Natural killer cell (primary cell): ENCODE measurements at regions not wholly inside any gene's neighbourhood (a gene's known extent, or its start where the extent isn't known, plus 50 kb on each side); places are given as distances from the start of the nearest gene placed in this dataset.

Source experiments
- ATAC-seq, 3 donors: fragments of 150-1000 bp in 2 of 3; fragments of 200-7000 bp in 1 of 3; cut with Tn5 transposase; 1 replicate in 1 of 3; 2 replicates in 2 of 3; pipeline ENCODE4 v1.10.0; 2021; ENCODE audit warnings: mild to moderate bottlenecking in 2 of 3, moderate library complexity in 2 of 3
- DNase-seq, 2 donors: peaks; one replicate each; pipeline versions ENCODE4 v3.0.0 to v3.0.0-alpha.2; 2013 to 2021; ENCODE audit warnings: mixed read lengths in 1 of 2
- H3K27ac ChIP-seq: one replicate; pipeline ENCODE4 v1.5.1; 2013; ENCODE audit warnings: mild to moderate bottlenecking, low read length
- H3K27me3 ChIP-seq: one replicate; pipeline ENCODE4 v1.6.1; 2013; ENCODE audit warnings: low read length; ENCODE audit not compliant: control insufficient read depth, insufficient read depth
- H3K36me3 ChIP-seq: one replicate; pipeline ENCODE4 v1.6.1; 2013; ENCODE audit warnings: low read length; ENCODE audit not compliant: control insufficient read depth, insufficient read depth
- H3K4me1 ChIP-seq: one replicate; pipeline ENCODE4 v1.6.1; 2013; ENCODE audit warnings: low read length; ENCODE audit not compliant: control insufficient read depth, insufficient read depth
- H3K4me3 ChIP-seq: one replicate; pipeline ENCODE4 v1.5.1; 2013; ENCODE audit warnings: low read length
- H3K9me3 ChIP-seq: one replicate; pipeline ENCODE4 v1.6.1; 2013; ENCODE audit warnings: low read length; ENCODE audit not compliant: control insufficient read depth, insufficient read depth
- H3K27ac Mint-ChIP-seq, 2 donors: one replicate each; pipeline ENCODE4 v1.8.0; 2022; ENCODE audit warnings: mild to moderate bottlenecking in 2 of 2, mixed read lengths in 2 of 2, moderate library complexity in 1 of 2
- H3K27me3 Mint-ChIP-seq, 2 donors: one replicate each; pipeline ENCODE4 v1.8.0; 2022; ENCODE audit warnings: low read depth in 2 of 2, mixed read lengths in 2 of 2
- H3K36me3 Mint-ChIP-seq: one replicate; pipeline ENCODE4 v1.8.0; 2022; ENCODE audit warnings: mixed read lengths
- H3K4me1 Mint-ChIP-seq, 2 donors: one replicate each; pipeline ENCODE4 v1.8.0; 2022; ENCODE audit warnings: mixed read lengths in 2 of 2
- H3K4me3 Mint-ChIP-seq: one replicate; pipeline ENCODE4 v1.8.0; 2022; ENCODE audit warnings: mild to moderate bottlenecking, moderate library complexity, mixed read lengths
- H3K9me3 Mint-ChIP-seq, 2 donors: one replicate each; pipeline ENCODE4 v1.8.0; 2022; ENCODE audit warnings: mixed read lengths in 2 of 2
- WGBS: methylation state at CpG from one replicate; pipeline ENCODE4 v1.1.7; 2013; ENCODE audit warnings: missing lambda C conversion rate; ENCODE audit not compliant: insufficient coverage; 5-methylcytosine and 5-hydroxymethylcytosine counted together
- intact Hi-C: fragments of 100-400 bp; cut with micrococcal nuclease; formaldehyde crosslinking; loops from one replicate; pipeline ENCODE4 v1.14.2; 2022
- TF ChIP-seq, protein P1 (sequence below): fragments of 200-600 bp; IDR thresholded peaks from one replicate; pipeline ENCODE4 v1.8.0; 2022; ENCODE audit warnings: antibody characterized with exemption

DNA sequence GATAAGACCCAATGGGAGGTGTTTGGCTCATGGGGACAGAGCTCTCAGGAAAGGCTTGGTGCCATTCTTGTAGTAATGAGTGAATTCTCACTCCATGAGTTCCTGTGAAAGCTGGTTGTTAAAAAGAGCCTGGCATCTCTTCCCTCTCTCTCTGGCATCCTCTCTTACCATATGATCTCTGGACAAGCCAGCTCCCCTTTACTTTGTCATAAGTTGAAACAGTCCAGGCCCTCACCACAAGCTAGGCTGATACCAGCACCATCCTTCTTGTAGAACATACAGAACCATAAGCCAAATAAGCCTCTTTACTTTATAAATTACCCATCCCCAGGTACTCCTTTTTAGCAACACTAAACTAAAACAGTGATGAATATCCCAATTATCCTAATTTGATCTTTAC lies 166.9 kb upstream of the TMC3 start:
- intact Hi-C loops: no loop called here
- DNase-seq (no peak), ATAC-seq (no peak)
- Mint-ChIP-seq H3K9me3 (no peaks in the 10 kb centered on the region), H3K4me3 (no peak overlapping the region), H3K36me3 (no peaks in the 10 kb centered on the region), H3K4me1 (no peaks in the 10 kb centered on the region), H3K27me3 (peaks cover 4 to 23% of the 10 kb centered on the region in 2 donors), H3K27ac (no peak overlapping the region)
- H3K4me1 ChIP-seq: no peaks in the 10 kb centered on the region
- TF ChIP-seq, protein P1, sequence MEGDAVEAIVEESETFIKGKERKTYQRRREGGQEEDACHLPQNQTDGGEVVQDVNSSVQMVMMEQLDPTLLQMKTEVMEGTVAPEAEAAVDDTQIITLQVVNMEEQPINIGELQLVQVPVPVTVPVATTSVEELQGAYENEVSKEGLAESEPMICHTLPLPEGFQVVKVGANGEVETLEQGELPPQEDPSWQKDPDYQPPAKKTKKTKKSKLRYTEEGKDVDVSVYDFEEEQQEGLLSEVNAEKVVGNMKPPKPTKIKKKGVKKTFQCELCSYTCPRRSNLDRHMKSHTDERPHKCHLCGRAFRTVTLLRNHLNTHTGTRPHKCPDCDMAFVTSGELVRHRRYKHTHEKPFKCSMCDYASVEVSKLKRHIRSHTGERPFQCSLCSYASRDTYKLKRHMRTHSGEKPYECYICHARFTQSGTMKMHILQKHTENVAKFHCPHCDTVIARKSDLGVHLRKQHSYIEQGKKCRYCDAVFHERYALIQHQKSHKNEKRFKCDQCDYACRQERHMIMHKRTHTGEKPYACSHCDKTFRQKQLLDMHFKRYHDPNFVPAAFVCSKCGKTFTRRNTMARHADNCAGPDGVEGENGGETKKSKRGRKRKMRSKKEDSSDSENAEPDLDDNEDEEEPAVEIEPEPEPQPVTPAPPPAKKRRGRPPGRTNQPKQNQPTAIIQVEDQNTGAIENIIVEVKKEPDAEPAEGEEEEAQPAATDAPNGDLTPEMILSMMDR: no peak
- no peak overlapping the region for H3K4me3 ChIP-seq
- H3K36me3 ChIP-seq: no peaks in the 10 kb centered on the region
- H3K27me3 ChIP-seq: peaks cover 2% of the 10 kb centered on the region
- H3K27ac ChIP-seq: no peak overlapping the region
- H3K9me3 ChIP-seq: no peaks in the 10 kb centered on the region

DNA sequence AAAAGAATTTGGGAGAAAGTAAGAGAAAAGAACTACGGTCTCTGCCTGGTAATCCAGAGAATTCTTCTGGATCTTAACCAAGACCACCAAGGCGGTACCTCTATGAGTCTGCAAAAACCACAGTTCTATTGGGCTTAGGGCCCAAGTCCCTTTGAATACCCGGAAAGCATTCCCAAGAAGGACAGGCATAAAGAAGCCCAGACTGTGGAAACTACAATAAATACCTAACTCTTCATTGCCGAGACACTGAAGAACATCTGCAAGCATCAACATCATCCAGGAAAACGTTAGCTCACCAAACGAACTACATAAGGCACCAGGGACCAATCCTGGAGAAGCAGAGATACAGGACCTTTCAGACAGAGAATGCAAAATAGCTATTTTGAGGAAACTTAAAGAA lies 162.3 kb upstream of the TMC3 start:
- ATAC-seq: no peak
- no peaks in the 10 kb centered on the region for H3K36me3 ChIP-seq
- intact Hi-C loops: no loop called here
- no peaks in the 10 kb centered on the region for H3K4me1 Mint-ChIP-seq
- no peak overlapping the region for H3K4me3 Mint-ChIP-seq
- H3K27ac Mint-ChIP-seq: no peak overlapping the region
- no peaks in the 10 kb centered on the region for H3K4me1 ChIP-seq
- no peaks in the 10 kb centered on the region for H3K27me3 ChIP-seq
- no peaks in the 10 kb centered on the region for H3K9me3 Mint-ChIP-seq
- no peak for DNase-seq
- WGBS: 88% methylated on average over 6 of the region's 6 CpGs
- TF ChIP-seq, protein P1: no peak
- no peak overlapping the region for H3K4me3 ChIP-seq
- no peak overlapping the region for H3K27ac ChIP-seq
- no peaks in the 10 kb centered on the region for H3K9me3 ChIP-seq
- H3K36me3 Mint-ChIP-seq: no peaks in the 10 kb centered on the region
- peaks cover 8 to 33% of the 10 kb centered on the region in 2 donors for H3K27me3 Mint-ChIP-seq

DNA sequence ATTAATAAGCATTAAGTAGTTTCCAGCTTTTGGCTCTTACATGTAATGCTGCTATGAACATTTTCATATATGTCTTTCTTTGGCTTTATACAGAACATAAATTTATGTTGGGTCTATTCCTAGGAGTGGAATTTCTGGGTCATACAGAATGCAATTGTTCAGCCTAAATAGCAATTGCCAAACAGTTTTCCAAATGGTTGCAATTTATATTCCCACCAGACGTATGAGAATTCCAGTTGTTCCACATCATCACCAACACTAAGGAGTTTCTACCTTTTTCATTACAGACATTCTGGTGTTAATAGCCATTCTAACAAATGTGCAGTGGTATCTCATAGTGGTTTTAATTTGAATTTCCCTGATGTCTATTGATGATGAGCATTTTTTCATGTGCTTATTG lies 160.1 kb upstream of the TMC3 start:
- intact Hi-C loops: no loop called here
- H3K27ac ChIP-seq: no peak overlapping the region
- Mint-ChIP-seq H3K36me3 (no peaks in the 10 kb centered on the region), H3K27me3 (peaks cover 8 to 34% of the 10 kb centered on the region in 2 donors), H3K9me3 (no peaks in the 10 kb centered on the region), H3K4me3 (no peak overlapping the region), H3K27ac (no peak overlapping the region), H3K4me1 (no peaks in the 10 kb centered on the region)
- DNase-seq (no peak), ATAC-seq (no peak)
- 100% methylated on average over 1 of the region's 1 CpG for WGBS
- H3K27me3 ChIP-seq: no peaks in the 10 kb centered on the region
- no peaks in the 10 kb centered on the region for H3K36me3 ChIP-seq
- H3K4me3 ChIP-seq: no peak overlapping the region
- TF ChIP-seq, protein P1: no peak
- no peaks in the 10 kb centered on the region for H3K4me1 ChIP-seq
- no peaks in the 10 kb centered on the region for H3K9me3 ChIP-seq

- no peaks in the 10 kb centered on the region for H3K9me3 ChIP-seq
- H3K27me3 ChIP-seq: no peaks in the 10 kb centered on the region
- intact Hi-C loops: no loop called here
- Mint-ChIP-seq H3K4me3 (no peak overlapping the region), H3K4me1 (no peaks in the 10 kb centered on the region), H3K27me3 (peaks cover 4 to 22% of the 10 kb centered on the region in 2 donors), H3K27ac (no peak overlapping the region), H3K9me3 (no peaks in the 10 kb centered on the region), H3K36me3 (no peaks in the 10 kb centered on the region)
- no peak overlapping the region for H3K27ac ChIP-seq
- ATAC-seq (no peak), DNase-seq (no peak)
- H3K4me3 ChIP-seq: no peak overlapping the region
- H3K4me1 ChIP-seq: no peaks in the 10 kb centered on the region
- WGBS: no CpG with 5 or more reads among the region's 1 CpG
- TF ChIP-seq, protein P1: no peak
- no peaks in the 10 kb centered on the region for H3K36me3 ChIP-seq
Observed at GRCh38 chr15:81532001-81532400, 158.0 kb upstream of the TMC3 start.
